ENCODE measurements at regions not wholly inside any gene's neighbourhood (a gene's known extent, or its start where the extent isn't known, plus 50 kb on each side); places are given as distances from the start of the nearest gene placed in this dataset.
"Not testable (repeated sequence)": the region's sequence is repeated elsewhere in the genome, so short reads cannot be mapped to it uniquely, and the experiment has no call there.

DNA sequence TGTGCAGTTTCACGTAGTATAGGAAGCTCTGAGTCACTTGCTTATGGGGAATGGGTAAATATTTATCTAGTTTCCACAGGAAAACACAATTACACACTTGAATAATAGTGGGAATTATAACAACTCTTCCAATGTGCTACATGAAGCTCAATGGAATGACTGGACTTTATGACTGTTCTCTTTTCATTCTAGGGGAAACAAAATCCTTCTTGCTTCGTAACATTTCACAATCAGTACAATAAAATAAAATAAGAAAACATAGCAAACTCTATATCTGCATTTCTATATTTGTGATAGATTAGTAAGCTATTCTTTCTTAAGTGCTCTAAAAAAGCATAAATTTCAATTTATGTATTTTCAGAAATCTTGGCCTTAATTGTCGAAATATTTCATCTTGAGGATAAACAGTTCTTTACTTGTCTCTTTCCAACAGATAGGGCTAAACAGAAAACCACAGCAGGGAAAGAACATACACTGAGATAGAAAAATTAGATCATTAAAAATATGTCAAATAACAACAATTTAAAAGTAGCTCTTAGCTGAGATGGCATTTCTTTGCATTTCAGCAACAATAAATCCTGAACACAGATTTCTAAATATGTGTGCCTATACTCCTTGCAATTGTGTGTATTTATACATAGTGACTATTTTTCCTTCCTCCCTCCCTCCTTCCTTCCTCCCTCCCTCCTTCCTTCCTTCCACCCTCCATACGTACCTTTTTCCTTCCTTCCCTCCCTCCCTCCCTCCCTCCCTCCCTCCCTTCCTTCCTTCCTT lies 395.5 kb upstream of the KCNMB2 start:
- TF ChIP-seq, protein P1, sequence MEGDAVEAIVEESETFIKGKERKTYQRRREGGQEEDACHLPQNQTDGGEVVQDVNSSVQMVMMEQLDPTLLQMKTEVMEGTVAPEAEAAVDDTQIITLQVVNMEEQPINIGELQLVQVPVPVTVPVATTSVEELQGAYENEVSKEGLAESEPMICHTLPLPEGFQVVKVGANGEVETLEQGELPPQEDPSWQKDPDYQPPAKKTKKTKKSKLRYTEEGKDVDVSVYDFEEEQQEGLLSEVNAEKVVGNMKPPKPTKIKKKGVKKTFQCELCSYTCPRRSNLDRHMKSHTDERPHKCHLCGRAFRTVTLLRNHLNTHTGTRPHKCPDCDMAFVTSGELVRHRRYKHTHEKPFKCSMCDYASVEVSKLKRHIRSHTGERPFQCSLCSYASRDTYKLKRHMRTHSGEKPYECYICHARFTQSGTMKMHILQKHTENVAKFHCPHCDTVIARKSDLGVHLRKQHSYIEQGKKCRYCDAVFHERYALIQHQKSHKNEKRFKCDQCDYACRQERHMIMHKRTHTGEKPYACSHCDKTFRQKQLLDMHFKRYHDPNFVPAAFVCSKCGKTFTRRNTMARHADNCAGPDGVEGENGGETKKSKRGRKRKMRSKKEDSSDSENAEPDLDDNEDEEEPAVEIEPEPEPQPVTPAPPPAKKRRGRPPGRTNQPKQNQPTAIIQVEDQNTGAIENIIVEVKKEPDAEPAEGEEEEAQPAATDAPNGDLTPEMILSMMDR (IDR thresholded peaks at IDR 0.05): no peak
- TF ChIP-seq POLR2A (IDR thresholded peaks at IDR 0.05): no peak
- Histone ChIP-seq H3K4me1 (no peaks in the 10 kb centered on the region), H3K9me3 (no peaks in the 10 kb centered on the region), H3K27ac (no peak overlapping the region), H3K27me3 (no peaks in the 10 kb centered on the region), H3K4me3 (no peak overlapping the region), H3K36me3 (no peaks in the 10 kb centered on the region)
- intact Hi-C loops (cut with DNase I): no loop called here
- no peak for DNase-seq
- ATAC-seq: no peak
- 54% methylated on average over 4 of the region's 4 CpGs for WGBS (ENCODE audit: insufficient coverage, low coverage, low lambda C conversion rate, missing lambda C conversion rate)

DNA sequence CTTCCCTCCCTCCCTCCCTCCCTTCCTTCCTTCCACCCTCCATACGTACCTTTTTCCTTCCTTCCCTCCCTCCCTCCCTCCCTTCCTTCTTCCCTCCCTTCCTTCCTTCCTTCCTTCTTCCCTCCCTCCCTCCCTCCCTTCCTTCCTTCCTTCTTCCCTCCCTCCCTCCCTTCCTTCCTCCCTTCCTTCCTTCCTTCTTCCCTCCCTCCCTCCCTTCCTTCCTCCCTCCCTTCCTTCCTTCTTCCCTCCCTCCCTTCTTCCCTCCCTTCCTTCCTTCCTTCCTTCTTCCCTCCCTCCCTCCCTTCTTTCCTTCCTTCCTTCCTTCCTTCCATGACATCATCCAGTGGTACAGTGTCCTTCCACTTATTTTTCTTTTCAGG lies 394.9 kb upstream of the KCNMB2 start:
- intact Hi-C loops (cut with DNase I); H3K4me1 ChIP-seq; DNase-seq; H3K4me3 ChIP-seq; H3K36me3 ChIP-seq; ATAC-seq; H3K27me3 ChIP-seq; H3K9me3 ChIP-seq; H3K27ac ChIP-seq: not testable (repeated sequence)
- WGBS (ENCODE audit: insufficient coverage, low coverage, low lambda C conversion rate, missing lambda C conversion rate): no CpG with 5 or more reads among the region's 1 CpG

DNA sequence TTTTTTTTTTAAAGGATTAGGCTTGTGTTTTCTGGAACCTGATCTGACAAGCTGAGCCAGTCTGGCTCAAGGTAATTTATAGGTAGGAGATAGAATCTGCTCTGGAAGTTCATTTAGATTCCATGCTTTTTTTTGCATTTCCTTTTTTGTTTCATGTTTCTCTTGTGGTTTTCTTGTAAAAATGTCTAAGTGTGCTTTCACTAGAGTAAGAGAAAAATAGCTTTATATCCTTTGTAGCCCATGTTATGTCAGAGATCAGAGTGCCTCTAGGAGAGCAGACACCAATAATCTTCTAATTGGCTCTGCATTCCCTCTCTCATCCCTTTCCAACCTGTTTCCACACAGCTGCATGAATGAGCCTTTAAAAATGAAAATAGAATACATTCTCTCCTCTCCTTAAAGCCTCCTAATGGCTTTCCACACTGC lies 389.8 kb upstream of the KCNMB2 start:
- DNase-seq (no peak), ATAC-seq (no peak)
- Histone ChIP-seq H3K27ac (no peak overlapping the region), H3K9me3 (no peaks in the 10 kb centered on the region), H3K36me3 (no peaks in the 10 kb centered on the region), H3K4me3 (no peak overlapping the region), H3K27me3 (no peaks in the 10 kb centered on the region), H3K4me1 (no peaks in the 10 kb centered on the region)
- intact Hi-C loops (cut with DNase I): no loop called here
- TF ChIP-seq, protein P1 (IDR thresholded peaks at IDR 0.05): no peak
- no peak for TF ChIP-seq POLR2A (IDR thresholded peaks at IDR 0.05)

DNA sequence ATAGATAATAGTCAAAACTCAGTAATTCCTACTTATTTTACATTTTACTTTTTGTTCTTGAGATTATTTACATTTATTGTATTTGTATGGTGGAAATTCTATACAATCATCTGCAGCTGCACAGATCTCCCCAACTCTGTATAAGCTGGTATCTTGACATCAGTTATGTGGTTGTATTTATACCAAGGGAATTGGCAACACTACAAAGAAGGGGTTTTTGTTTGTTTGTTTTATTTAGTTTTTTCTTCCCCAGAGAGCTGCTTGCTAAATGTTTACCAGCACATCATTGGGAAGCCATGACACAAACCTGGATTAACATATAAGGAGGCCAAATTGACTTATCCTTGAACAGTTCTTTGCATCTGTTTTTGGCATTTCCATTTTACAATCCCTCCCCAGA lies 389.2 kb upstream of the KCNMB2 start:
- DNase-seq: no peak
- no peak overlapping the region for H3K4me3 ChIP-seq
- no peaks in the 10 kb centered on the region for H3K27me3 ChIP-seq
- TF ChIP-seq, protein P1 (IDR thresholded peaks at IDR 0.05): no peak
- no peaks in the 10 kb centered on the region for H3K4me1 ChIP-seq
- no peaks in the 10 kb centered on the region for H3K9me3 ChIP-seq
- no peak for ATAC-seq
- no peak overlapping the region for H3K27ac ChIP-seq
- H3K36me3 ChIP-seq: no peaks in the 10 kb centered on the region
- intact Hi-C loops (cut with DNase I): no loop called here

DNA sequence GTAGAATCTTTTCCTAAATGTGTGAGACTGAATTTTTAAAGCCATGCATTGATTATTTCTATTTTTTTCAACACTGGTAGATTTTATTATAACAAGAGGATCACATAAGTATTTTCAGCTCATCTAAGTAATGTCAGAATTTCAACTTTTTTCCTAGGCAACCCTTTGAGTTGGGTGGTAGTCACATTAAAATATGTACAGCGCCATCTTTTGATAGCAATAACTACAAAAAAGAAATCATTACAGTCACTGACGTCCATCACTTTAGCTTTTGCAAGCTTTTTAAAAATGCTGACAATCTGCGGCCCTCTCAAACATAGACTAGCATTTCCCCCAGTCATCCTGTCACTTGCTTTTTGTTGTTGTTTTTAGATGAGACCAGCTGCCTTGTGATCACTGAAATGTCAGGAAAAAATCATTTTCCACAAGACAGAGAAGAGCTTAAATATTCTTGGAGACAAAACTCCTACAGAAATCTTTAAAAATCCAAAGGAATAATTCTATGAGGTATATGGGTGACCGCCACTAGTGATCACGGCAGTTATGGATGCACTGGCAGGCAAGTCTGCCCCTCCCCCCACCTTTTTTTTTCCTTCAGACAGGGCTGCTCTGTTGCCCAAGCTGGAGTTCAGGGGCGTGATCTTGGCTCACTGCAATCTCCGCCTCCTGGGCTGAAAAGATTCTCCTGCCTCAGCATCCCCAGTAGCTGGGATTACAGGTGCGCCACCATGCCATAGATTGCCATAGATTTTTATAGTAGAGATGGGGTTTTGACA lies 384.0 kb upstream of the KCNMB2 start:
- Histone ChIP-seq H3K27me3 (no peaks in the 10 kb centered on the region), H3K4me3 (no peak overlapping the region), H3K9me3 (no peaks in the 10 kb centered on the region), H3K4me1 (no peaks in the 10 kb centered on the region), H3K27ac (no peak overlapping the region), H3K36me3 (no peaks in the 10 kb centered on the region)
- TF ChIP-seq POLR2A (IDR thresholded peaks at IDR 0.05): no peak
- TF ChIP-seq, protein P1 (IDR thresholded peaks at IDR 0.05): no peak
- DNase-seq: no peak
- intact Hi-C loops (cut with DNase I): no loop called here
- 55% methylated on average over 3 of the region's 8 CpGs for WGBS (ENCODE audit: insufficient coverage, low coverage, low lambda C conversion rate, missing lambda C conversion rate)
- no peak for ATAC-seq
